ENCODE measurements at regions not wholly inside any gene's neighbourhood (a gene's known extent, or its start where the extent isn't known, plus 50 kb on each side); places are given as distances from the start of the nearest gene placed in this dataset.

GRCh38 chr4:114272226-114272625, 292.8 kb upstream of the ARSJ start:
- TF ChIP-seq YY1 (IDR thresholded peaks at IDR 0.05; ENCODE audit: insufficient read depth, insufficient read length) (no peak), ZNF274 (IDR thresholded peaks at IDR 0.05; ENCODE audit: low read depth, low read length) (no peak)
